GM12878 (cell line): ENCODE measurements at regions not wholly inside any gene's neighbourhood (a gene's known extent, or its start where the extent isn't known, plus 50 kb on each side); places are given as distances from the start of the nearest gene placed in this dataset.

Experiments
- ATAC-seq: fragments of 200-7000 bp; cut with Tn5 transposase; 3 replicates; pipeline ENCODE4 v1.9.1; 2020; ENCODE audit warnings: mild to moderate bottlenecking, moderate library complexity
- BruUV-seq: library from RNA; stranded (reverse); fragments of 400-500 nt; replicated peaks from 2 replicates; lab custom pipeline; 2021; lab: Mats Ljungman, UMichigan
- CTCF ChIA-PET: fragments of 300-600 bp; sonication (Branson Sonifier 250); formaldehyde crosslinking; extraction: SDS; loops from one replicate; lab custom pipeline; 2021; ENCODE audit warnings: inconsistent platforms; lab: Yijun Ruan, JAX
- POLR2A ChIA-PET: fragments of 350-600 bp; formaldehyde crosslinking; extraction: SDS; loops from one replicate; lab custom pipeline; 2021; ENCODE audit warnings: inconsistent platforms; lab: Charles Lee
- RAD21 ChIA-PET: fragments of 300-600 bp; sonication (Branson Sonifier 250); formaldehyde crosslinking; loops from one replicate; lab custom pipeline; 2023; ENCODE audit warnings: antibody characterized with exemption; ENCODE audit not compliant: unreplicated experiment; lab: Charles Lee
- SMC1A ChIA-PET: fragments of 300-600 bp; sonication (Branson Sonifier 250); formaldehyde crosslinking; loops from one replicate; lab custom pipeline; 2023; ENCODE audit not compliant: unreplicated experiment, uncharacterized antibody; lab: Charles Lee
- DNase-seq: peaks from one replicate; pipeline ENCODE4 v3.0.0-alpha.2; 2011; ENCODE audit warnings: low read depth, low spot score
- FAIRE-seq: peaks from 3 replicates; lab custom pipeline; 2011; peaks lifted over from hg19 to GRCh38; lab: Jason Lieb, UNC
- H2AFZ ChIP-seq: 2 replicates; pipeline ENCODE4 v1.6.0; 2011; ENCODE audit warnings: low read depth, low read length, control low read depth; ENCODE audit not compliant: control insufficient read depth
- H3K27ac ChIP-seq: 2 replicates; pipeline ENCODE4 v1.5.1; 2011; ENCODE audit warnings: control low read depth; ENCODE audit not compliant: control insufficient read depth, insufficient read depth
- H3K27me3 ChIP-seq, 2 experiments: replicated peaks in 1 of 2; 2 replicates each; pipeline versions ENCODE4 v1.6.0 to v1.6.1; 2011; ENCODE audit warnings: low read length in 1 of 2; ENCODE audit not compliant: control insufficient read depth in 2 of 2, insufficient read depth in 2 of 2
- H3K36me3 ChIP-seq, 2 experiments: 2 replicates each; pipeline ENCODE4 v1.5.1; 2011; ENCODE audit warnings: low read length in 1 of 2; ENCODE audit not compliant: control insufficient read depth in 2 of 2, insufficient read depth in 2 of 2
- H3K4me1 ChIP-seq: 2 replicates; pipeline ENCODE4 v1.6.1; 2011; ENCODE audit warnings: mild to moderate bottlenecking, low read length, moderate library complexity, mixed read lengths; ENCODE audit not compliant: control insufficient read depth, insufficient read depth
- H3K4me2 ChIP-seq: 2 replicates; pipeline ENCODE4 v1.6.0; 2011; ENCODE audit warnings: control low read depth; ENCODE audit not compliant: control insufficient read depth, insufficient read depth
- H3K4me3 ChIP-seq: fragments of 200-600 bp; sonication (generic); 2 replicates; pipeline ENCODE4 v1.5.1; 2016
- H3K79me2 ChIP-seq: 2 replicates; pipeline ENCODE4 v1.6.0; 2011; ENCODE audit warnings: low read length; ENCODE audit not compliant: control insufficient read depth, insufficient read depth
- H3K9ac ChIP-seq: 2 replicates; pipeline ENCODE4 v1.8.0; 2011; ENCODE audit warnings: low read length, control low read depth, mixed read lengths; ENCODE audit not compliant: control insufficient read depth, insufficient read depth
- H3K9me3 ChIP-seq: replicated peaks from 3 replicates; pipeline ENCODE4 v1.5.1; 2011; ENCODE audit warnings: mild to moderate bottlenecking, low read length; ENCODE audit not compliant: control insufficient read depth, insufficient read depth
- H4K20me1 ChIP-seq: 2 replicates; pipeline ENCODE4 v1.6.0; 2011; ENCODE audit not compliant: control insufficient read depth, insufficient read depth
- EZH2 ChIP-seq: IDR thresholded peaks from 2 replicates; pipeline ENCODE4 v1.6.1; 2012; ENCODE audit warnings: low read depth, mild to moderate bottlenecking, control low read depth, inconsistent platforms, low read length, borderline replicate concordance; ENCODE audit not compliant: control insufficient read depth
- HDAC6 ChIP-seq: fragments of 200-600 bp; sonication (generic); IDR thresholded peaks from one replicate; pipeline ENCODE4 v1.8.0; 2017; ENCODE audit warnings: antibody characterized with exemption; ENCODE audit not compliant: unreplicated experiment
- MTA2 ChIP-seq: fragments of 450-650 bp; IDR thresholded peaks from 2 replicates; pipeline ENCODE4 v1.6.1; 2016; ENCODE audit warnings: low read depth, mild to moderate bottlenecking, moderate library complexity
- MXI1 ChIP-seq: fragments of 150-350 bp; IDR thresholded peaks from 2 replicates; pipeline ENCODE4 v1.6.1; 2011; ENCODE audit warnings: low read depth, mild to moderate bottlenecking, inconsistent platforms, low read length, improper control_type of control experiment
- NRF1 ChIP-seq: conservative IDR thresholded peaks from 2 replicates; pipeline ENCODE4 v1.6.1; 2011; ENCODE audit warnings: mild to moderate bottlenecking, low read depth, low read length, improper control_type of control experiment
- POLR2AphosphoS5 ChIP-seq: IDR thresholded peaks from 2 replicates; pipeline ENCODE4 v1.6.1; 2011; ENCODE audit warnings: mild to moderate bottlenecking, low read length, inconsistent platforms
- SREBF1 ChIP-seq: IDR thresholded peaks from 2 replicates; pipeline ENCODE4 v1.6.1; 2012; ENCODE audit warnings: mild to moderate bottlenecking, low read length
- TAF1 ChIP-seq: IDR thresholded peaks from 2 replicates; pipeline ENCODE4 v1.6.1; 2011; ENCODE audit warnings: mild to moderate bottlenecking, low read depth, low read length, borderline replicate concordance
- YBX1 ChIP-seq: fragments of 450-650 bp; IDR thresholded peaks from 2 replicates; pipeline ENCODE4 v1.6.1; 2016; ENCODE audit warnings: antibody characterized with exemption
- WGBS: methylation state at CpG from one replicate; pipeline ENCODE4 v1.1.6; 2016; ENCODE audit warnings: low lambda C conversion rate; ENCODE audit not compliant: insufficient replicate concordance, insufficient coverage; ENCODE audit errors: missing lambda C conversion rate; 5-methylcytosine and 5-hydroxymethylcytosine counted together
- in situ Hi-C: fragments of 300-500 bp; cut with MboI; formaldehyde crosslinking; loops from 9 replicates; pipeline ENCODE4 v1.14.3; 2018; ENCODE audit warnings: mixed read lengths
- intact Hi-C: fragments of 100-400 bp; cut with micrococcal nuclease; formaldehyde crosslinking; loops from one replicate; pipeline ENCODE4 v1.14.2; 2022; ENCODE audit not compliant: unreplicated experiment
- TF ChIP-seq, protein P1 (sequence below), 3 experiments: IDR thresholded peaks in 2 of 3; conservative IDR thresholded peaks in 1 of 3; 2 replicates each; pipeline ENCODE4 v1.5.1; 2011; ENCODE audit warnings: low read depth in 3 of 3, low read length in 3 of 3, mild to moderate bottlenecking in 3 of 3, control low read depth in 2 of 3, moderate library complexity in 2 of 3, inconsistent platforms in 1 of 3, mixed read lengths in 1 of 3; ENCODE audit not compliant: control insufficient read depth in 2 of 3, insufficient read depth in 1 of 3; ENCODE audit errors: extremely low read depth in 1 of 3
- TF ChIP-seq, protein P2 (sequence below): fragments of 150-350 bp; IDR thresholded peaks from 2 replicates; pipeline ENCODE4 v1.6.1; 2014; ENCODE audit warnings: mild to moderate bottlenecking, low read depth, low read length

GRCh38 chr11:42251984-42252383 lies 792.5 kb upstream of the LRRC4C start:
- H3K4me2 ChIP-seq, result no peak overlapping the region
- H3K9me3 ChIP-seq, result no peaks in the 10 kb centered on the region; the same call in 2 of the 3 replicates
- no peak overlapping the region for H3K4me3 ChIP-seq
- ChIA-PET CTCF (no interaction called here), POLR2A (no interaction called here)
- intact Hi-C loops, result no loop called here
- no peak for FAIRE-seq
- no peak overlapping the region for H3K27ac ChIP-seq
- no peak for ATAC-seq
- no TSS peak for BruUV-seq
- no peak overlapping the region for H2AFZ ChIP-seq
- H3K36me3 ChIP-seq, result no peaks in the 10 kb centered on the region
- TF ChIP-seq YBX1, result no peak
- no peak for TF ChIP-seq HDAC6
- TF ChIP-seq, all 136 proteins: peak for 0
- H3K79me2 ChIP-seq, result no peaks in the 10 kb centered on the region
- RAD21 ChIA-PET, result no interaction called here
- in situ Hi-C loops, result no loop called here
- no peaks in the 10 kb centered on the region for H4K20me1 ChIP-seq
- no peaks in the 10 kb centered on the region for H3K4me1 ChIP-seq
- SMC1A ChIA-PET, result no interaction called here
- H3K27me3 ChIP-seq, result no peaks in the 10 kb centered on the region
- DNase-seq, result no peak
- H3K9ac ChIP-seq, result no peak overlapping the region
- 0% methylated on average over 2 of the region's 2 CpGs for WGBS

GRCh38 chr11:42253156-42253555 lies 793.7 kb upstream of the LRRC4C start:
- H3K36me3 ChIP-seq, result no peaks in the 10 kb centered on the region
- 0% methylated on average over 3 of the region's 3 CpGs for WGBS
- H3K27ac ChIP-seq, result no peak overlapping the region
- DNase-seq, result no peak
- H3K4me2 ChIP-seq, result no peak overlapping the region
- no peak for ATAC-seq
- H3K4me3 ChIP-seq, result no peak overlapping the region
- in situ Hi-C loops, result no loop called here
- ChIA-PET POLR2A (no interaction called here), SMC1A (interaction anchor here (0.7 kb wide), 1 partner anchor 71 kb away, joined by 3 read pairs; no protein-coding TSS in a partner anchor), RAD21 (no interaction called here), CTCF (no interaction called here)
- no peak overlapping the region for H2AFZ ChIP-seq
- no peaks in the 10 kb centered on the region for H3K4me1 ChIP-seq
- no peaks in the 10 kb centered on the region for H3K79me2 ChIP-seq
- BruUV-seq, result no TSS peak
- no peak overlapping the region for H3K9ac ChIP-seq
- no peak for FAIRE-seq
- H3K27me3 ChIP-seq, result no peaks in the 10 kb centered on the region
- intact Hi-C loops, result no loop called here
- H4K20me1 ChIP-seq, result no peaks in the 10 kb centered on the region
- H3K9me3 ChIP-seq, result no peaks in the 10 kb centered on the region; the same call in 2 of the 3 replicates
- TF ChIP-seq NRF1 (no peak), EZH2 (no peak), SREBF1 (no peak), TAF1 (no peak), MXI1 (no peak), POLR2AphosphoS5 (no peak), MTA2 (no peak)
- TF ChIP-seq, protein P1, sequence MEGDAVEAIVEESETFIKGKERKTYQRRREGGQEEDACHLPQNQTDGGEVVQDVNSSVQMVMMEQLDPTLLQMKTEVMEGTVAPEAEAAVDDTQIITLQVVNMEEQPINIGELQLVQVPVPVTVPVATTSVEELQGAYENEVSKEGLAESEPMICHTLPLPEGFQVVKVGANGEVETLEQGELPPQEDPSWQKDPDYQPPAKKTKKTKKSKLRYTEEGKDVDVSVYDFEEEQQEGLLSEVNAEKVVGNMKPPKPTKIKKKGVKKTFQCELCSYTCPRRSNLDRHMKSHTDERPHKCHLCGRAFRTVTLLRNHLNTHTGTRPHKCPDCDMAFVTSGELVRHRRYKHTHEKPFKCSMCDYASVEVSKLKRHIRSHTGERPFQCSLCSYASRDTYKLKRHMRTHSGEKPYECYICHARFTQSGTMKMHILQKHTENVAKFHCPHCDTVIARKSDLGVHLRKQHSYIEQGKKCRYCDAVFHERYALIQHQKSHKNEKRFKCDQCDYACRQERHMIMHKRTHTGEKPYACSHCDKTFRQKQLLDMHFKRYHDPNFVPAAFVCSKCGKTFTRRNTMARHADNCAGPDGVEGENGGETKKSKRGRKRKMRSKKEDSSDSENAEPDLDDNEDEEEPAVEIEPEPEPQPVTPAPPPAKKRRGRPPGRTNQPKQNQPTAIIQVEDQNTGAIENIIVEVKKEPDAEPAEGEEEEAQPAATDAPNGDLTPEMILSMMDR (IDR thresholded peaks at IDR 0.05 in 2 of 3, conservative IDR thresholded peaks at IDR 0.05 in 1 of 3; ENCODE audit: control insufficient read depth in 2 of 3, extremely low read depth in 1 of 3, insufficient read depth in 1 of 3, low read depth in 3 of 3, low read length in 3 of 3), result no peak
- TF ChIP-seq, protein P2, sequence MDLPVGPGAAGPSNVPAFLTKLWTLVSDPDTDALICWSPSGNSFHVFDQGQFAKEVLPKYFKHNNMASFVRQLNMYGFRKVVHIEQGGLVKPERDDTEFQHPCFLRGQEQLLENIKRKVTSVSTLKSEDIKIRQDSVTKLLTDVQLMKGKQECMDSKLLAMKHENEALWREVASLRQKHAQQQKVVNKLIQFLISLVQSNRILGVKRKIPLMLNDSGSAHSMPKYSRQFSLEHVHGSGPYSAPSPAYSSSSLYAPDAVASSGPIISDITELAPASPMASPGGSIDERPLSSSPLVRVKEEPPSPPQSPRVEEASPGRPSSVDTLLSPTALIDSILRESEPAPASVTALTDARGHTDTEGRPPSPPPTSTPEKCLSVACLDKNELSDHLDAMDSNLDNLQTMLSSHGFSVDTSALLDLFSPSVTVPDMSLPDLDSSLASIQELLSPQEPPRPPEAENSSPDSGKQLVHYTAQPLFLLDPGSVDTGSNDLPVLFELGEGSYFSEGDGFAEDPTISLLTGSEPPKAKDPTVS, result no peak
